Neural cell (in vitro differentiated cells): ENCODE measurements at regions not wholly inside any gene's neighbourhood (a gene's known extent, or its start where the extent isn't known, plus 50 kb on each side); places are given as distances from the start of the nearest gene placed in this dataset.

Experiments used
- H2AFZ ChIP-seq: fragments of 200-600, 300-800 bp; sonication (generic), shearing (Covaris generic); 2 replicates; pipeline ENCODE4 v1.6.0; 2014; ENCODE audit warnings: low read depth, mild to moderate bottlenecking, antibody characterized with exemption, low read length, moderate library complexity
- H3F3A ChIP-seq: fragments of 200-600 bp; shearing (Covaris generic); 2 replicates; pipeline ENCODE4 v1.6.1; 2016; ENCODE audit warnings: mild to moderate bottlenecking, moderate library complexity, mixed read lengths, antibody characterized with exemption, low read length; ENCODE audit not compliant: insufficient read depth, poor library complexity, severe bottlenecking
- H3K27ac ChIP-seq: fragments of 200-600, 300-800 bp; sonication (generic), shearing (Covaris generic); 2 replicates; pipeline ENCODE4 v1.5.1; 2014; ENCODE audit warnings: mild to moderate bottlenecking, low read length, moderate library complexity
- H3K27me3 ChIP-seq: fragments of 300-800, 200-600 bp; sonication (generic), shearing (Covaris generic); 2 replicates; pipeline ENCODE4 v1.6.0; 2014; ENCODE audit warnings: mild to moderate bottlenecking, low read depth, low read length, moderate library complexity; ENCODE audit not compliant: insufficient read depth
- H3K36me3 ChIP-seq: fragments of 300-800, 200-600 bp; sonication (generic), shearing (Covaris generic); 2 replicates; pipeline ENCODE4 v1.5.1; 2014; ENCODE audit warnings: mild to moderate bottlenecking, antibody characterized with exemption, low read length, moderate library complexity; ENCODE audit not compliant: insufficient read depth
- H3K4me2 ChIP-seq: fragments of 300-800, 200-600 bp; sonication (generic), shearing (Covaris generic); 2 replicates; pipeline ENCODE4 v1.6.0; 2014; ENCODE audit warnings: mild to moderate bottlenecking, low read length
- H3K4me3 ChIP-seq: fragments of 300-800, 200-600 bp; sonication (generic), shearing (Covaris generic); 2 replicates; pipeline ENCODE4 v1.5.1; 2014; ENCODE audit warnings: mild to moderate bottlenecking, low read length, moderate library complexity
- H3K79me2 ChIP-seq: fragments of 200-600 bp; shearing (Covaris generic); replicated peaks from 2 replicates; pipeline ENCODE4 v1.6.0; 2014; ENCODE audit warnings: mild to moderate bottlenecking, low read length, moderate library complexity; ENCODE audit not compliant: insufficient read depth
- H3K9ac ChIP-seq: fragments of 300-800, 200-600 bp; sonication (generic), shearing (Covaris generic); 2 replicates; pipeline ENCODE4 v1.6.1; 2016; ENCODE audit warnings: mild to moderate bottlenecking, low read length, mixed read lengths
- H3K9me2 ChIP-seq: fragments of 200-600 bp; shearing (Covaris generic); 2 replicates; pipeline ENCODE4 v1.6.1; 2016; ENCODE audit warnings: mild to moderate bottlenecking, low read length, mixed read lengths; ENCODE audit not compliant: insufficient read depth
- H3K9me3 ChIP-seq: fragments of 200-600, 300-800 bp; sonication (generic), shearing (Covaris generic); 2 replicates; pipeline ENCODE4 v1.6.1; 2016; ENCODE audit warnings: mild to moderate bottlenecking, mixed run types, low read length, moderate library complexity, mixed read lengths
- H4K20me1 ChIP-seq: fragments of 200-600 bp; shearing (Covaris generic); 2 replicates; pipeline ENCODE4 v1.6.1; 2016; ENCODE audit warnings: mild to moderate bottlenecking, mixed run types; ENCODE audit not compliant: insufficient read depth
- EP300 ChIP-seq: fragments of 450-650 bp; conservative IDR thresholded peaks from 2 replicates; pipeline ENCODE4 v1.6.1; 2014; ENCODE audit warnings: antibody characterized with exemption, mild to moderate bottlenecking, moderate library complexity; ENCODE audit not compliant: poor library complexity, severe bottlenecking
- EZH2 ChIP-seq: fragments of 200-600, 300-800 bp; shearing (Covaris generic), sonication (generic); IDR thresholded peaks from 2 replicates; pipeline ENCODE4 v1.6.1; 2014; ENCODE audit warnings: antibody characterized with exemption, low read length, borderline replicate concordance, mild to moderate bottlenecking; ENCODE audit not compliant: insufficient read depth, poor library complexity, severe bottlenecking
- MXI1 ChIP-seq: fragments of 450-650 bp; conservative IDR thresholded peaks from 2 replicates; pipeline ENCODE4 v1.6.1; 2014; ENCODE audit warnings: antibody characterized with exemption, mild to moderate bottlenecking; ENCODE audit not compliant: poor library complexity, severe bottlenecking
- POLR2AphosphoS5 ChIP-seq: IDR thresholded peaks from 2 replicates; pipeline ENCODE4 v1.6.1; 2012
- RAD21 ChIP-seq: fragments of 450-650 bp; conservative IDR thresholded peaks from 2 replicates; pipeline ENCODE4 v1.6.1; 2014; ENCODE audit warnings: antibody characterized with exemption, mild to moderate bottlenecking, moderate library complexity
- SMC3 ChIP-seq: fragments of 450-650 bp; conservative IDR thresholded peaks from 2 replicates; pipeline ENCODE4 v1.6.1; 2014; ENCODE audit warnings: antibody characterized with exemption, mild to moderate bottlenecking, moderate library complexity; ENCODE audit not compliant: poor library complexity
- TAF1 ChIP-seq: IDR thresholded peaks from 2 replicates; pipeline ENCODE4 v1.6.1; 2012; ENCODE audit warnings: low read depth
- TF ChIP-seq, protein P1 (sequence below): IDR thresholded peaks from 2 replicates; pipeline ENCODE4 v1.6.1; 2012; ENCODE audit warnings: borderline replicate concordance
- TF ChIP-seq, protein P2 (sequence below): fragments of 450-650 bp; IDR thresholded peaks from 2 replicates; pipeline ENCODE4 v1.5.1; 2014; ENCODE audit warnings: antibody characterized with exemption, mild to moderate bottlenecking, moderate library complexity; ENCODE audit not compliant: poor library complexity, severe bottlenecking

DNA sequence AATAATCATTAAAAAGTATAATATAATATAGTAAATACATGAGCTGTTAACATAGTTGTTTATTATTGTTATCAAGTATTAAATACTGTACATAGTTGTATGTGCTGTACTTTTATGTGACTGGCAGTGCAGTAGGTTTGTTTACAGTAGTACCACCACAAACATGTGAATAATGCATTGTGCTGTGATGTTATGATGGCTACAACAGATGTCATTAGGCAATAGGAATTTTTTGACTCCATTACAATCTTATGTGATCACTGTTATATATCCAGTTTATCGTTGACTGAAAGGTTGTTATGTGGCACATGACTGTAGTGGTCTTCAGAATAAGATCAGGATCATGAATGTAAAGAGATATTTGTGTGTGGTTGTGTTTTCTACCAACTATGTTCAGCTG, 577.8 kb downstream of the JRKL start (continued):
- TF ChIP-seq, protein P1, sequence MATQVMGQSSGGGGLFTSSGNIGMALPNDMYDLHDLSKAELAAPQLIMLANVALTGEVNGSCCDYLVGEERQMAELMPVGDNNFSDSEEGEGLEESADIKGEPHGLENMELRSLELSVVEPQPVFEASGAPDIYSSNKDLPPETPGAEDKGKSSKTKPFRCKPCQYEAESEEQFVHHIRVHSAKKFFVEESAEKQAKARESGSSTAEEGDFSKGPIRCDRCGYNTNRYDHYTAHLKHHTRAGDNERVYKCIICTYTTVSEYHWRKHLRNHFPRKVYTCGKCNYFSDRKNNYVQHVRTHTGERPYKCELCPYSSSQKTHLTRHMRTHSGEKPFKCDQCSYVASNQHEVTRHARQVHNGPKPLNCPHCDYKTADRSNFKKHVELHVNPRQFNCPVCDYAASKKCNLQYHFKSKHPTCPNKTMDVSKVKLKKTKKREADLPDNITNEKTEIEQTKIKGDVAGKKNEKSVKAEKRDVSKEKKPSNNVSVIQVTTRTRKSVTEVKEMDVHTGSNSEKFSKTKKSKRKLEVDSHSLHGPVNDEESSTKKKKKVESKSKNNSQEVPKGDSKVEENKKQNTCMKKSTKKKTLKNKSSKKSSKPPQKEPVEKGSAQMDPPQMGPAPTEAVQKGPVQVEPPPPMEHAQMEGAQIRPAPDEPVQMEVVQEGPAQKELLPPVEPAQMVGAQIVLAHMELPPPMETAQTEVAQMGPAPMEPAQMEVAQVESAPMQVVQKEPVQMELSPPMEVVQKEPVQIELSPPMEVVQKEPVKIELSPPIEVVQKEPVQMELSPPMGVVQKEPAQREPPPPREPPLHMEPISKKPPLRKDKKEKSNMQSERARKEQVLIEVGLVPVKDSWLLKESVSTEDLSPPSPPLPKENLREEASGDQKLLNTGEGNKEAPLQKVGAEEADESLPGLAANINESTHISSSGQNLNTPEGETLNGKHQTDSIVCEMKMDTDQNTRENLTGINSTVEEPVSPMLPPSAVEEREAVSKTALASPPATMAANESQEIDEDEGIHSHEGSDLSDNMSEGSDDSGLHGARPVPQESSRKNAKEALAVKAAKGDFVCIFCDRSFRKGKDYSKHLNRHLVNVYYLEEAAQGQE, result no peak

DNA sequence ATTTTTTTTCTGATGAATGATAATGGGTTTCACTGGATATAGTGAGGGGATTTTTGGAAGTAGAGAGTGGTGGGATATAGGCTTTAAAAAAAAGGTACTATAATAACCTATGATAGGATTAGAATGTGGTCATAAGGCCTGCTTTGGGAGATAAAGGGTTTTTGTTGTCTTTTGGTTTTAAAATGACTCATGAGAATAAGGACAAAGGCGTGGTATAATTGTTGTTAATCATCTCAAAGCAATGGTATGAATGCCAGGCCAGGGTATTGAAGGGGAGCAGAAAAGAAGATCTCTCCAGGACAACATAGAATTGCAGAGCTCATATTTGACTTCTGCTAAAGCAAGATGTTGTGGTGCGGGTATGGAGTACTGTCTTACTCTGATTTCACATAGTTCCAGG, 579.4 kb downstream of the JRKL start:
- Histone ChIP-seq H3K27ac (no peak overlapping the region), H3K79me2 (no peaks in the 10 kb centered on the region), H4K20me1 (no peaks in the 10 kb centered on the region), H3K27me3 (no peaks in the 10 kb centered on the region), H3K4me3 (no peak overlapping the region), H3K9me3 (no peaks in the 10 kb centered on the region), H3K9me2 (no peaks in the 10 kb centered on the region), H2AFZ (no peak overlapping the region), H3K36me3 (no peaks in the 10 kb centered on the region), H3K4me2 (no peak overlapping the region), H3F3A (no peaks in the 10 kb centered on the region), H3K9ac (no peak overlapping the region)
- TF ChIP-seq POLR2AphosphoS5 (no peak), SMC3 (no peak), MXI1 (no peak), EP300 (no peak), EZH2 (no peak), TAF1 (no peak), RAD21 (no peak)
- TF ChIP-seq, protein P2, sequence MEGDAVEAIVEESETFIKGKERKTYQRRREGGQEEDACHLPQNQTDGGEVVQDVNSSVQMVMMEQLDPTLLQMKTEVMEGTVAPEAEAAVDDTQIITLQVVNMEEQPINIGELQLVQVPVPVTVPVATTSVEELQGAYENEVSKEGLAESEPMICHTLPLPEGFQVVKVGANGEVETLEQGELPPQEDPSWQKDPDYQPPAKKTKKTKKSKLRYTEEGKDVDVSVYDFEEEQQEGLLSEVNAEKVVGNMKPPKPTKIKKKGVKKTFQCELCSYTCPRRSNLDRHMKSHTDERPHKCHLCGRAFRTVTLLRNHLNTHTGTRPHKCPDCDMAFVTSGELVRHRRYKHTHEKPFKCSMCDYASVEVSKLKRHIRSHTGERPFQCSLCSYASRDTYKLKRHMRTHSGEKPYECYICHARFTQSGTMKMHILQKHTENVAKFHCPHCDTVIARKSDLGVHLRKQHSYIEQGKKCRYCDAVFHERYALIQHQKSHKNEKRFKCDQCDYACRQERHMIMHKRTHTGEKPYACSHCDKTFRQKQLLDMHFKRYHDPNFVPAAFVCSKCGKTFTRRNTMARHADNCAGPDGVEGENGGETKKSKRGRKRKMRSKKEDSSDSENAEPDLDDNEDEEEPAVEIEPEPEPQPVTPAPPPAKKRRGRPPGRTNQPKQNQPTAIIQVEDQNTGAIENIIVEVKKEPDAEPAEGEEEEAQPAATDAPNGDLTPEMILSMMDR, result no peak
- TF ChIP-seq, protein P1, result no peak
